Neural crest cell (in vitro differentiated cells): ENCODE measurements at regions not wholly inside any gene's neighbourhood (a gene's known extent, or its start where the extent isn't known, plus 50 kb on each side); places are given as distances from the start of the nearest gene placed in this dataset.
"Not testable (repeated sequence)": the region's sequence is repeated elsewhere in the genome, so short reads cannot be mapped to it uniquely, and the experiment has no call there.

ENCODE experiments used
- DNase-seq: peaks from one replicate; pipeline ENCODE4 v3.0.0; 2021; ENCODE audit warnings: low read depth, mixed read lengths, low spot score
- H3K27ac Mint-ChIP-seq: one replicate; pipeline ENCODE4 v1.8.0; 2021; ENCODE audit warnings: mild to moderate bottlenecking, mixed read lengths; ENCODE audit not compliant: unreplicated experiment
- H3K27me3 Mint-ChIP-seq: 2 replicates; pipeline ENCODE4 v1.8.0; 2021; ENCODE audit warnings: low read depth, mild to moderate bottlenecking, mixed read lengths
- H3K36me3 Mint-ChIP-seq: 2 replicates; pipeline ENCODE4 v1.8.0; 2021; ENCODE audit warnings: low read depth, mild to moderate bottlenecking, mixed read lengths
- H3K4me1 Mint-ChIP-seq: 2 replicates; pipeline ENCODE4 v1.8.0; 2021; ENCODE audit warnings: mixed read lengths
- H3K4me3 Mint-ChIP-seq: one replicate; pipeline ENCODE4 v1.8.0; 2021; ENCODE audit warnings: mild to moderate bottlenecking, mixed read lengths
- H3K9me3 Mint-ChIP-seq: 2 replicates; pipeline ENCODE4 v1.8.0; 2021; ENCODE audit warnings: mixed read lengths
- TF ChIP-seq, protein P1 (sequence below): fragments of 200-600 bp; sonication (generic); conservative IDR thresholded peaks from 2 replicates; pipeline ENCODE4 v1.5.0; 2021; ENCODE audit warnings: antibody characterized with exemption, mild to moderate bottlenecking

DNA sequence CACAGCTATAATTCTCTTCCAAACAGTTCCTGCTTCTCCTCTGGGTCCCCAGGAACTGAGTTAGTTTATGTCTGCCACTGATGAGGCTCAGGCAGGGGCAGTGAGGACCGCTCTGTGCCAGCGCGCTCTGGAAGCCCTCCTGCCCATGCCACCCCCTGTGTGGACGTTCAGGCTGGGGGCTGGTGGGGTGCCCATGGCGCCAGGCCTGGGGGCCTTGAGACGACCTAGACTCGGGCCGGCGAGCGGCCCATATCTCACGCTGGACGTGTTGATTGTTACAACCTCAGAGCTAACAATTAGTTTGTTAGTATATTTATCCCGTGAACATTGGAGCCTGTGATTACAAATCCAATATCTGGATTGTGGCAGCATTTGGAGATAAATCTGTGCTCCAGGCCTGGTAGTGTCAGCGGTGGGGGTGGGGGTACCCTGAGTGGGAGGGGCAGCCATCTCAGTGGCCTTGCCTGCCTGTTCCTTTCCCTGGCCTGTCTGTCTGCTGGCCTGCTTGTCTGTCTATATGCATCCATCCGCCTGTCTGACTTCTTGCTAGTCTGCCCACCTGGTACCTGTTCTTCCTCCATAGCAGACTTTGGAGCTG, 256.5 kb upstream of the MVB12B start:
- Mint-ChIP-seq H3K9me3 (no peaks in the 10 kb centered on the region), H3K27ac (no peak overlapping the region), H3K4me3 (no peak overlapping the region), H3K27me3 (peaks cover 6% of the 10 kb centered on the region), H3K4me1 (no peaks in the 10 kb centered on the region), H3K36me3 (no peaks in the 10 kb centered on the region)
- DNase-seq: no peak
- TF ChIP-seq, protein P1, sequence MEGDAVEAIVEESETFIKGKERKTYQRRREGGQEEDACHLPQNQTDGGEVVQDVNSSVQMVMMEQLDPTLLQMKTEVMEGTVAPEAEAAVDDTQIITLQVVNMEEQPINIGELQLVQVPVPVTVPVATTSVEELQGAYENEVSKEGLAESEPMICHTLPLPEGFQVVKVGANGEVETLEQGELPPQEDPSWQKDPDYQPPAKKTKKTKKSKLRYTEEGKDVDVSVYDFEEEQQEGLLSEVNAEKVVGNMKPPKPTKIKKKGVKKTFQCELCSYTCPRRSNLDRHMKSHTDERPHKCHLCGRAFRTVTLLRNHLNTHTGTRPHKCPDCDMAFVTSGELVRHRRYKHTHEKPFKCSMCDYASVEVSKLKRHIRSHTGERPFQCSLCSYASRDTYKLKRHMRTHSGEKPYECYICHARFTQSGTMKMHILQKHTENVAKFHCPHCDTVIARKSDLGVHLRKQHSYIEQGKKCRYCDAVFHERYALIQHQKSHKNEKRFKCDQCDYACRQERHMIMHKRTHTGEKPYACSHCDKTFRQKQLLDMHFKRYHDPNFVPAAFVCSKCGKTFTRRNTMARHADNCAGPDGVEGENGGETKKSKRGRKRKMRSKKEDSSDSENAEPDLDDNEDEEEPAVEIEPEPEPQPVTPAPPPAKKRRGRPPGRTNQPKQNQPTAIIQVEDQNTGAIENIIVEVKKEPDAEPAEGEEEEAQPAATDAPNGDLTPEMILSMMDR: no peak

DNA sequence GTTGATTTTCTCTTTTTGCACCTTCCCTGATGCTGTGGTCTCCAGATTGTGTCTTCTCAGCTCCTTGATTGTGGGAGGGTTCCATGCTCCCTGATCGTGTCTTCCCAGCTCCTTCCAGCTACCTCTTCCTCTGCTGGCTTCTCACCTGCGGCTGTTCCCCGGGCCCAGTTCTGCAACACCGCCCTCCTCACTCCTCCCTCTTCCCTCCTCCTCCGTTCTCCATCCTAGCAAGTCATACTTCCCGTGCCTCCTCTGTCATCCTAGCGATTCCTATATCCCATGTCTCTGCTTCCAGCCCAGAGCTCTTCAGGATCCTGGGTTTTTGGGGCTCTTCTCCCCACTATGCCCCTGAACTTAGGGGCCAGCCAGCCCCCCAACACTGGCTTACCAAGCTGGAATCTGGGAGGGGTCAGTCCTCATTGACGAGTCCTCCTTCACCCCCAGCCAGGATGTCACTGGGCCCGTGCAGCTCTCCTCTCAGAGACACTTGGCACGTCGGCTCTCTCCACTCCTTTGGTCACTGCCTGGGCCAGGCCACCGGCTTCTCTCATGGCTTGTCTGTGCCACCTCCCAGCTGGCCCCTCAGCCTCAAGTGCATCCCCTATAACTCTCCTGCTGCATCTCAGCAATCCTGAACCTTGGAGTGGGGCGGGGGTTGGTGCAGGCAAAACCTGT, 255.4 kb upstream of the MVB12B start:
- Mint-ChIP-seq H3K9me3 (no peaks in the 10 kb centered on the region), H3K27ac (no peak overlapping the region), H3K4me3 (no peak overlapping the region), H3K27me3 (peaks cover 2% of the 10 kb centered on the region), H3K4me1 (no peaks in the 10 kb centered on the region), H3K36me3 (no peaks in the 10 kb centered on the region)
- TF ChIP-seq, protein P1: no peak
- DNase-seq: no peak

DNA sequence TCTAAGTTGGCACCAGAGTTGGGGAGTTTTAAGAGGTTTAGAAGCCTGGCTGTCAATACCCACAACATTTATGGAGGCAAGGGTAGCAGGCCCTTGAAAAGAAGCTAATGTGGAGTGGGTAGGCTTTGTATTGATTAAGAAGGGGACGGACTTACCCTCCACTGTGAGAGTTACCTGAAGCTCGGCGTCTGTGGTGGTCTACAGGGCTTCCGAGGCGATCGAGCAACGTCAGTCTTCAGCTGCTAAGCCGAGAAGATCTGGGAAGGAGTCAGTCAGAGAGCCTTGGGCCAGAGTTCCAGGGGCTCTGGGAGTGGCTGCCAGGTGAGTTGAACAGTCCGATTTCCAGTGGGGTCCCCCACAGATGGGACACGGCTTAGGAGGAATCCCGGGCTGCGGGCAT, 249.0 kb upstream of the MVB12B start:
- not testable (repeated sequence) for H3K4me3 Mint-ChIP-seq, H3K27ac Mint-ChIP-seq, H3K4me1 Mint-ChIP-seq, H3K9me3 Mint-ChIP-seq, DNase-seq, H3K36me3 Mint-ChIP-seq
- H3K27me3 Mint-ChIP-seq: peaks cover 55% of the 10 kb centered on the region

DNA sequence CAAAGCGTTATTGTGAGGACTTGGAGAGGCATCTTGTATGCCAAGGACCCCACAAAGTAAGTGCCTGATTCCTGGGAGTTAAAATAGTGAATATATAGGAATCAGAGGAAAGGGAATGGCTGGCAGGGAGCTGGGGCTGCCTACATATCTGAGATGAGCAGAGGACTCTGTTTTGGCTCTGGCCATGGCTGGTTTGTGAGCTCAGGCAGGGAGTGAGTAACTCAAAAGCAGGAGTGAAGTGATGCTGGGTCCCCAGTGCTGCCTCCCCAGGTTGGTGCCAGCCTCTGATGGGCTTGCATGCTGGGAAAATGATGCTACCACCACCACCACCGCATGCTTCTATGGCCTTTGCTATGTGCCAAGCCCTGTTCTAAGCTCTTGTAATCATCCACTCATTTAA, 246.0 kb upstream of the MVB12B start:
- H3K27ac Mint-ChIP-seq: no peak overlapping the region
- no peaks in the 10 kb centered on the region for H3K4me1 Mint-ChIP-seq
- H3K4me3 Mint-ChIP-seq: no peak overlapping the region
- H3K9me3 Mint-ChIP-seq: no peaks in the 10 kb centered on the region
- TF ChIP-seq, protein P1: no peak
- no peaks in the 10 kb centered on the region for H3K36me3 Mint-ChIP-seq
- peaks cover 75% of the 10 kb centered on the region for H3K27me3 Mint-ChIP-seq
- DNase-seq: no peak

DNA sequence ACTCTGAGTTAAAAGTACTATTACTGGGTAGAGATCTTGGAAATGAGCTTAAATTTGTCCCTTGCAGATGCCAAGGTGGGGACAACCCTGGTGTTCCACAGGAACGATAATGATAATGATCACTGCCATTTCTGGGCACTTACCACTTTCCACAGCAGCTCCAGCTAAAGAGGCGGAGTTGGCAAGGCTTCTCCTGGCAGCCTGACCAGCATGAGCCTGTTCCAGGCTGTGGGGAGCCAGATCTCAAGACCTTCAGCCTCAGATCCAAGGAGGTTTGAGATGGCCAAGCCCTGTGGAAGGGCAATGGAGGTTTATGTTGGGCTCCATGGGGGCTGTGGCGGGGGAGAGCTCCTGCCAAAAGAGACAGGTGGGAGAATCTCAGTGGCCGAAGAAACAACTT, 244.9 kb upstream of the MVB12B start:
- H3K27ac Mint-ChIP-seq: no peak overlapping the region
- no peak overlapping the region for H3K4me3 Mint-ChIP-seq
- H3K36me3 Mint-ChIP-seq: no peaks in the 10 kb centered on the region
- H3K9me3 Mint-ChIP-seq: no peaks in the 10 kb centered on the region
- TF ChIP-seq, protein P1: no peak
- no peaks in the 10 kb centered on the region for H3K4me1 Mint-ChIP-seq
- peaks cover 78% of the 10 kb centered on the region for H3K27me3 Mint-ChIP-seq
- no peak for DNase-seq

DNA sequence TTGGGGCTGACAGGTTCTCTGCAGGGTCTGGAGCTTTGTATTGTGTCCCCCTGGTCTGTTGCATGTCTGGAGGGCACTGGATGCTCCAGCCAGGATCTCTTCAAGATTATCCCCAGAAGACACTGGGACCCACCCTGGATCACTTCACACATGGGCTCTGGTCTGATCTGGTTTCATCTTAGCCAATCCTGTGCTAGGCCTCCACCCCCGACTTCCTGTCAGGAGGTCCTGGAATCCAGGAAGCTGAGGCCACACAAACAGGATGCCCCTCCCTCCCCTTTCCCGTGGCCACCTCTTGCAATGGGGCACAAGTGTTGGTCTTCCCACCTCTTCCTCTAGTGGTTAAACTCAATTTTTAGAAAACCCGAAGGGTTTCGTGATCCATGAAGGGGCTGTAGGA, 242.6 kb upstream of the MVB12B start:
- no peak overlapping the region for H3K4me3 Mint-ChIP-seq
- TF ChIP-seq, protein P1: no peak
- H3K27me3 Mint-ChIP-seq: peaks cover 61% of the 10 kb centered on the region
- no peak for DNase-seq
- H3K9me3 Mint-ChIP-seq: no peaks in the 10 kb centered on the region
- no peak overlapping the region for H3K27ac Mint-ChIP-seq
- no peaks in the 10 kb centered on the region for H3K4me1 Mint-ChIP-seq
- H3K36me3 Mint-ChIP-seq: no peaks in the 10 kb centered on the region
